ENCODE measurements at regions not wholly inside any gene's neighbourhood (a gene's known extent, or its start where the extent isn't known, plus 50 kb on each side); places are given as distances from the start of the nearest gene placed in this dataset.

GRCh38 chr2:185436787-185437372, 301.7 kb upstream of the FSIP2 start:
- H3K27me3 ChIP-seq: no peaks in the 10 kb centered on the region
- H3K9me3 ChIP-seq: no peaks in the 10 kb centered on the region
- H3K4me1 ChIP-seq: no peaks in the 10 kb centered on the region
- no peak overlapping the region for H3K27ac ChIP-seq
- intact Hi-C loops (cut with DNase I; ENCODE audit: low total_unique reads): no loop called here
- DNase-seq: no peak
- no peak overlapping the region for H3K4me3 ChIP-seq
- no peak for TF ChIP-seq CTCF (IDR thresholded peaks at IDR 0.05)
- H3K36me3 ChIP-seq: no peaks in the 10 kb centered on the region

GRCh38 chr2:185441486-185442005, 297.1 kb upstream of the FSIP2 start:
- H3K36me3 ChIP-seq: no peaks in the 10 kb centered on the region
- DNase-seq: no peak
- H3K4me3 ChIP-seq: no peak overlapping the region
- no peak for TF ChIP-seq CTCF (IDR thresholded peaks at IDR 0.05)
- no peak overlapping the region for H3K27ac ChIP-seq
- no peaks in the 10 kb centered on the region for H3K9me3 ChIP-seq
- no peaks in the 10 kb centered on the region for H3K27me3 ChIP-seq
- H3K4me1 ChIP-seq: no peaks in the 10 kb centered on the region
- intact Hi-C loops (cut with DNase I; ENCODE audit: low total_unique reads): no loop called here

GRCh38 chr2:185456517-185456916, 282.1 kb upstream of the FSIP2 start:
- no peak for DNase-seq
- H3K9me3 ChIP-seq: peaks cover 0 to 7% (median 4%) of the 10 kb centered on the region in 3 donors
- intact Hi-C loops (cut with DNase I; ENCODE audit: low total_unique reads): no loop called here

GRCh38 chr2:185463481-185463880, 275.1 kb upstream of the FSIP2 start:
- H3K4me3 ChIP-seq: no peak overlapping the region
- no peak for DNase-seq
- intact Hi-C loops (cut with DNase I; ENCODE audit: low total_unique reads): no loop called here
- no peak overlapping the region for H3K27ac ChIP-seq
- no peaks in the 10 kb centered on the region for H3K4me1 ChIP-seq
- no peaks in the 10 kb centered on the region for H3K36me3 ChIP-seq
- no peak for TF ChIP-seq CTCF (IDR thresholded peaks at IDR 0.05)
- H3K27me3 ChIP-seq: no peaks in the 10 kb centered on the region
- no peaks in the 10 kb centered on the region for H3K9me3 ChIP-seq

More at GRCh38 chr2:185456517-185456916, 282.1 kb upstream of the FSIP2 start:
- TF ChIP-seq CTCF (IDR thresholded peaks at IDR 0.05): no peak
- Histone ChIP-seq H3K36me3 (no peaks in the 10 kb centered on the region), H3K27ac (no peak overlapping the region), H3K4me3 (no peak overlapping the region), H3K27me3 (no peaks in the 10 kb centered on the region), H3K4me1 (no peaks in the 10 kb centered on the region)

GRCh38 chr2:185466915-185467314, 271.7 kb upstream of the FSIP2 start:
- H3K9me3 ChIP-seq: no peaks in the 10 kb centered on the region
- H3K27me3 ChIP-seq: no peaks in the 10 kb centered on the region
- no peak for DNase-seq
- intact Hi-C loops (cut with DNase I; ENCODE audit: low total_unique reads): no loop called here
- H3K36me3 ChIP-seq: no peaks in the 10 kb centered on the region
- TF ChIP-seq CTCF (IDR thresholded peaks at IDR 0.05): no peak
- no peak overlapping the region for H3K27ac ChIP-seq
- no peaks in the 10 kb centered on the region for H3K4me1 ChIP-seq
- no peak overlapping the region for H3K4me3 ChIP-seq

GRCh38 chr2:185471441-185471840, 267.2 kb upstream of the FSIP2 start:
- H3K27ac ChIP-seq: no peak overlapping the region
- TF ChIP-seq CTCF (IDR thresholded peaks at IDR 0.05): no peak
- no peaks in the 10 kb centered on the region for H3K27me3 ChIP-seq
- no peak for DNase-seq
- no peak overlapping the region for H3K4me3 ChIP-seq
- no peaks in the 10 kb centered on the region for H3K9me3 ChIP-seq
- intact Hi-C loops (cut with DNase I; ENCODE audit: low total_unique reads): no loop called here
- no peaks in the 10 kb centered on the region for H3K36me3 ChIP-seq
- H3K4me1 ChIP-seq: no peaks in the 10 kb centered on the region
